Mesenchymal stem cell (in vitro differentiated cells and primary cell): ENCODE measurements at regions not wholly inside any gene's neighbourhood (a gene's known extent, or its start where the extent isn't known, plus 50 kb on each side); places are given as distances from the start of the nearest gene placed in this dataset.

Source experiments
- DNase-seq: peaks from one replicate; pipeline ENCODE4 v3.0.0-alpha.2; 2013
- H2AFZ ChIP-seq: one replicate; pipeline ENCODE4 v1.6.1; 2013; ENCODE audit warnings: low read depth, mild to moderate bottlenecking, control low read depth, inconsistent platforms, low read length, moderate library complexity
- H2AK5ac ChIP-seq: 2 replicates; pipeline ENCODE4 v1.6.1; 2013; ENCODE audit warnings: low read length, moderate library complexity, mild to moderate bottlenecking, inconsistent platforms; ENCODE audit not compliant: severe bottlenecking
- H2BK120ac ChIP-seq: one replicate; pipeline ENCODE4 v1.6.1; 2013; ENCODE audit warnings: low read depth, mild to moderate bottlenecking, inconsistent platforms, low read length, moderate library complexity
- H2BK12ac ChIP-seq, 2 experiments: one replicate each; pipeline ENCODE4 v1.6.1; 2013; ENCODE audit warnings: inconsistent platforms in 2 of 2, low read length in 2 of 2, mild to moderate bottlenecking in 2 of 2, moderate library complexity in 2 of 2, control low read depth in 1 of 2
- H2BK15ac ChIP-seq: one replicate; pipeline ENCODE4 v1.6.1; 2013; ENCODE audit warnings: mild to moderate bottlenecking, low read depth, inconsistent platforms; ENCODE audit not compliant: poor library complexity, severe bottlenecking
- H2BK5ac ChIP-seq: 2 replicates; pipeline ENCODE4 v1.6.1; 2013; ENCODE audit warnings: low read depth, mild to moderate bottlenecking, low read length, control low read depth, inconsistent platforms; ENCODE audit not compliant: poor library complexity, severe bottlenecking
- H3K14ac ChIP-seq, 2 experiments: one replicate each; pipeline ENCODE4 v1.6.1; 2013; ENCODE audit warnings: inconsistent platforms in 2 of 2, low read length in 2 of 2, control low read depth in 1 of 2, mild to moderate bottlenecking in 1 of 2, moderate library complexity in 1 of 2
- H3K18ac ChIP-seq, 2 experiments: one replicate each; pipeline ENCODE4 v1.6.1; 2013; ENCODE audit warnings: inconsistent platforms in 2 of 2, low read length in 2 of 2, control low read depth in 1 of 2, low read depth in 1 of 2, mild to moderate bottlenecking in 1 of 2
- H3K23ac ChIP-seq, 2 experiments: one replicate each; pipeline ENCODE4 v1.6.1; 2013; ENCODE audit warnings: inconsistent platforms in 2 of 2, low read length in 2 of 2, mild to moderate bottlenecking in 2 of 2, moderate library complexity in 2 of 2, control low read depth in 1 of 2
- H3K27ac ChIP-seq: 2 replicates; pipeline ENCODE4 v1.5.1; 2013; ENCODE audit warnings: mild to moderate bottlenecking, moderate library complexity, low read length, control low read depth, inconsistent platforms; ENCODE audit not compliant: poor library complexity, severe bottlenecking
- H3K27me3 ChIP-seq, 2 experiments: 2 replicates each; pipeline versions ENCODE4 v1.6.1 to v1.7.0; 2013; ENCODE audit warnings: low read length in 2 of 2, mild to moderate bottlenecking in 2 of 2, moderate library complexity in 2 of 2, control low read depth in 1 of 2, inconsistent platforms in 1 of 2; ENCODE audit not compliant: control insufficient read depth in 1 of 2, insufficient read depth in 1 of 2
- H3K36me3 ChIP-seq, 2 experiments: 2 replicates each; pipeline versions ENCODE4 v1.6.1 to v1.7.0; 2013; ENCODE audit warnings: low read length in 2 of 2, control low read depth in 1 of 2, inconsistent platforms in 1 of 2, low read depth in 1 of 2, mild to moderate bottlenecking in 1 of 2; ENCODE audit not compliant: insufficient read depth in 2 of 2, control insufficient read depth in 1 of 2
- H3K4ac ChIP-seq, 2 experiments: one replicate each; pipeline ENCODE4 v1.6.1; 2013; ENCODE audit warnings: inconsistent platforms in 2 of 2, low read length in 2 of 2, mild to moderate bottlenecking in 2 of 2, moderate library complexity in 2 of 2, control low read depth in 1 of 2, low read depth in 1 of 2
- H3K4me1 ChIP-seq: 2 replicates; pipeline ENCODE4 v1.6.1; 2013; ENCODE audit warnings: low read depth, low read length, control low read depth; ENCODE audit not compliant: control insufficient read depth, insufficient read depth
- H3K4me2 ChIP-seq: 2 replicates; pipeline ENCODE4 v1.6.1; 2013; ENCODE audit warnings: low read length, mild to moderate bottlenecking, inconsistent platforms; ENCODE audit not compliant: poor library complexity, severe bottlenecking
- H3K4me3 ChIP-seq, 2 experiments: 2 replicates each; pipeline versions ENCODE4 v1.5.1 to v1.7.0; 2013; ENCODE audit warnings: low read length in 2 of 2, mild to moderate bottlenecking in 2 of 2, control low read depth in 1 of 2, low read depth in 1 of 2; ENCODE audit not compliant: insufficient read depth in 1 of 2
- H3K79me1 ChIP-seq: replicated peaks from 2 replicates; pipeline ENCODE4 v1.6.1; 2013; ENCODE audit warnings: mild to moderate bottlenecking, control low read depth, low read length, inconsistent platforms; ENCODE audit not compliant: poor library complexity, severe bottlenecking
- H3K9ac ChIP-seq: 2 replicates; pipeline ENCODE4 v1.7.0; 2013; ENCODE audit warnings: mild to moderate bottlenecking, low read length, moderate library complexity
- H3K9me3 ChIP-seq: 2 replicates; pipeline ENCODE4 v1.7.0; 2013; ENCODE audit warnings: mild to moderate bottlenecking, low read length; ENCODE audit not compliant: control insufficient read depth
- H4K8ac ChIP-seq: one replicate; pipeline ENCODE4 v1.6.1; 2013; ENCODE audit warnings: inconsistent platforms, mild to moderate bottlenecking, low read length, moderate library complexity
- H4K91ac ChIP-seq: one replicate; pipeline ENCODE4 v1.6.1; 2013; ENCODE audit warnings: mild to moderate bottlenecking, low read length, inconsistent platforms
- whole genome bisulfite sequencing: methylation state at CpG from one replicate; pipeline ENCODE4 v1.1.7; 2013; ENCODE audit warnings: mixed read lengths; 5-methylcytosine and 5-hydroxymethylcytosine counted together

GRCh38 chr3:187507266-187507665, 139.1 kb downstream of the RTP4 start:
- H3K79me1 ChIP-seq, result no peaks in the 10 kb centered on the region
- no peak for DNase-seq
- no peak overlapping the region for H2BK12ac ChIP-seq
- H2AK5ac ChIP-seq, result no peak overlapping the region
- no peak overlapping the region for H3K4ac ChIP-seq
- H3K18ac ChIP-seq, result no peak overlapping the region
- H3K14ac ChIP-seq, result no peak overlapping the region
- no peak overlapping the region for H2BK120ac ChIP-seq
- no peak overlapping the region for H2BK5ac ChIP-seq
- no peak overlapping the region for H3K4me2 ChIP-seq
- H3K27me3 ChIP-seq, result no peaks in the 10 kb centered on the region
- H3K9ac ChIP-seq, result no peak overlapping the region
- H4K8ac ChIP-seq, result no peak overlapping the region
- no CpG with 5 or more reads among the region's 1 CpG for WGBS
- H3K4me1 ChIP-seq, result no peaks in the 10 kb centered on the region
- no peak overlapping the region for H3K27ac ChIP-seq
- H3K23ac ChIP-seq, result no peak overlapping the region
- no peak overlapping the region for H4K91ac ChIP-seq
- no peak overlapping the region for H2AFZ ChIP-seq
- H3K9me3 ChIP-seq, result peaks cover 7% of the 10 kb centered on the region
- no peak overlapping the region for H3K4me3 ChIP-seq
- H2BK15ac ChIP-seq, result no peak overlapping the region
- H3K36me3 ChIP-seq, result no peaks in the 10 kb centered on the region

- Histone ChIP-seq H4K8ac (no peak overlapping the region), H3K9ac (no peak overlapping the region), H3K23ac (no peak overlapping the region), H2BK5ac (no peak overlapping the region), H2AFZ (no peak overlapping the region), H3K14ac (no peak overlapping the region), H2BK12ac (no peak overlapping the region), H2AK5ac (no peak overlapping the region), H3K36me3 (no peaks in the 10 kb centered on the region), H3K79me1 (no peaks in the 10 kb centered on the region), H3K27me3 (no peaks in the 10 kb centered on the region), H3K18ac (no peak overlapping the region), H3K9me3 (no peaks in the 10 kb centered on the region), H3K4ac (no peak overlapping the region), H3K4me2 (no peak overlapping the region), H2BK15ac (no peak overlapping the region), H3K27ac (no peak overlapping the region), H3K4me1 (no peaks in the 10 kb centered on the region), H4K91ac (no peak overlapping the region), H2BK120ac (no peak overlapping the region), H3K4me3 (no peak overlapping the region)
- DNase-seq, result no peak
- WGBS, result 62% methylated on average over 2 of the region's 3 CpGs
Measured at GRCh38 chr3:187504435-187504834, 136.2 kb downstream of the RTP4 start.

DNA sequence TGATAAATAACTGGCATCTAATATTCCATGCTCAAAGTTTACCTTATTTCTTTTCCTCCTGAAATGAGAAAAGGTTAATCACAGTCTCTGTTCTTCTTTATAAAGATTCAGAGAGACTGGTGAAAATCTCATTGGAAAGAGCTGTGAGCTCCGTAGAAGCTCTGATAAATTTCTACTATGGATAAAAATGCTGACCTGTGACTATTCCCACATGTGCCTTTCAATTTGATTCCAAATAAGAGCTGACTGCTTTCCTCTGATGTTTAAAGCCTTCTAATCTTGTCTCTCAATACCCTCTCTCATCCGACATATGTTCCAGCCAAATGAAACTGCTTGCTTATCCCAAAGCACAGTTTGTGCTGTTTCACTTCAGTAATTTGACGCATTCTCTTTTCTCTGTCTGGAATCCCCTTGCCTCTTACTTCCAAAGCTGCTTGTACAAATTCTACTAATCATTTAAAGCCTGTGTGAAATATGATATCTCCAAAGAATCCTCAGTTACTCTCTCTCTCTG, 130.1 kb downstream of the RTP4 start:
- Histone ChIP-seq H3K36me3 (no peaks in the 10 kb centered on the region), H3K4me2 (no peak overlapping the region), H3K27ac (peak overlapping the region; percentile 22), H2AFZ (no peak overlapping the region), H3K4me1 (peaks cover 2% of the 10 kb centered on the region), H3K23ac (no peak overlapping the region), H3K18ac (no peak overlapping the region), H3K27me3 (peaks cover 0 to 14% of the 10 kb centered on the region in 2 experiments), H2BK5ac (no peak overlapping the region), H3K14ac (no peak overlapping the region), H4K91ac (no peak overlapping the region), H3K4ac (no peak overlapping the region), H2BK15ac (no peak overlapping the region), H3K9ac (no peak overlapping the region), H3K79me1 (no peaks in the 10 kb centered on the region), H3K4me3 (no peak overlapping the region), H4K8ac (no peak overlapping the region), H2BK12ac (no peak overlapping the region), H2AK5ac (no peak overlapping the region), H3K9me3 (peaks cover 2% of the 10 kb centered on the region), H2BK120ac (no peak overlapping the region)
- DNase-seq, result no peak
- WGBS, result 94% methylated on average over 3 of the region's 3 CpGs

GRCh38 chr3:187497052-187497451, 128.9 kb downstream of the RTP4 start:
- H4K91ac ChIP-seq, result no peak overlapping the region
- H2BK15ac ChIP-seq, result no peak overlapping the region
- WGBS, result 93% methylated on average over 1 of the region's 1 CpG
- H3K9ac ChIP-seq, result no peak overlapping the region
- H3K27ac ChIP-seq, result no peak overlapping the region
- no peaks in the 10 kb centered on the region for H3K79me1 ChIP-seq
- H2AK5ac ChIP-seq, result no peak overlapping the region
- no peaks in the 10 kb centered on the region for H3K36me3 ChIP-seq
- no peak overlapping the region for H2BK12ac ChIP-seq
- no peak overlapping the region for H2BK5ac ChIP-seq
- H3K4me2 ChIP-seq, result no peak overlapping the region
- peaks cover 2% of the 10 kb centered on the region for H3K9me3 ChIP-seq
- no peak overlapping the region for H4K8ac ChIP-seq
- H3K27me3 ChIP-seq, result peaks cover 0 to 14% of the 10 kb centered on the region in 2 experiments
- H3K4ac ChIP-seq, result no peak overlapping the region
- H3K4me3 ChIP-seq, result no peak overlapping the region
- peaks cover 3% of the 10 kb centered on the region for H3K4me1 ChIP-seq
- H2AFZ ChIP-seq, result no peak overlapping the region
- H3K23ac ChIP-seq, result no peak overlapping the region
- no peak overlapping the region for H3K18ac ChIP-seq
- H2BK120ac ChIP-seq, result no peak overlapping the region
- H3K14ac ChIP-seq, result no peak overlapping the region
- DNase-seq, result no peak
